ENCODE measurements at regions not wholly inside any gene's neighbourhood (a gene's known extent, or its start where the extent isn't known, plus 50 kb on each side); places are given as distances from the start of the nearest gene placed in this dataset.

- TF ChIP-seq SP1 (IDR thresholded peaks at IDR 0.05; ENCODE audit: low read depth): no peak
- TF ChIP-seq CTCF (IDR thresholded peaks at IDR 0.05 in 2 of 3, conservative IDR thresholded peaks at IDR 0.05 in 1 of 3; ENCODE audit: borderline replicate concordance in 1 of 3, insufficient read depth in 1 of 3, low read depth in 2 of 3, low read length in 2 of 3): no peak
- no peak for TF ChIP-seq POLR2A (IDR thresholded peaks at IDR 0.05; ENCODE audit: borderline replicate concordance, extremely low read depth, insufficient read depth, insufficient read length)
- TF ChIP-seq ZFX (IDR thresholded peaks at IDR 0.05): no peak
- no peak for TF ChIP-seq MAX (IDR thresholded peaks at IDR 0.05)
- TF ChIP-seq EZH2phosphoT487 (IDR thresholded peaks at IDR 0.05; ENCODE audit: borderline replicate concordance): no peak
Measured at GRCh38 chr18:45541421-45541820, 73.9 kb upstream of the SLC14A2 start.
